SH-SY5Y (cell line): ENCODE measurements at regions not wholly inside any gene's neighbourhood (a gene's known extent, or its start where the extent isn't known, plus 50 kb on each side); places are given as distances from the start of the nearest gene placed in this dataset.

Experiments
- GATA2 ChIP-seq: IDR thresholded peaks from 2 replicates; pipeline ENCODE4 v1.6.1; 2011; ENCODE audit warnings: mild to moderate bottlenecking, low read depth, low read length
- GATA3 ChIP-seq: IDR thresholded peaks from 2 replicates; pipeline ENCODE4 v1.6.1; 2011; ENCODE audit warnings: low read depth, mild to moderate bottlenecking, low read length, moderate library complexity

- TF ChIP-seq GATA2 (no peak), GATA3 (no peak)
These were observed 170.7 kb upstream of the PUDP start for GRCh38 chrX:7318661-7319060.

DNA sequence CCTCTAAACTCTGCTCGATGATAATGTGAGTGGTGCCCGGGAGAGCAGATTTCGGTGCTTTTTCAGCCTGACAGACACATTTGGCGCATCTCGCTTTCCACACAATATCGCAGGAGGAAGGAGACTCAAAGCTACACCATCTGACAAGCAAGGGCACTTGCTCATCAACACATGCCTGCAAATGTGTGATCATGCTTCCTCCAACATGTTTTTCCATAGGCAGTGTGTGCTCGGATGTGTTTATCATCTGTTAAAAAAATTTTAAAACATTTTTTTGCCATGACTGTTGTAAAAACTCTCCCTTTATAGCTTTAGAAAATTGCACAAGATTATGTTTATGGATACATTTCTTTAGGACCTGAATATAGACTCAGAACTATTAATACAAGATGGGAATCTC lies 170.3 kb upstream of the PUDP start:
- TF ChIP-seq GATA2 (no peak), GATA3 (no peak)

DNA sequence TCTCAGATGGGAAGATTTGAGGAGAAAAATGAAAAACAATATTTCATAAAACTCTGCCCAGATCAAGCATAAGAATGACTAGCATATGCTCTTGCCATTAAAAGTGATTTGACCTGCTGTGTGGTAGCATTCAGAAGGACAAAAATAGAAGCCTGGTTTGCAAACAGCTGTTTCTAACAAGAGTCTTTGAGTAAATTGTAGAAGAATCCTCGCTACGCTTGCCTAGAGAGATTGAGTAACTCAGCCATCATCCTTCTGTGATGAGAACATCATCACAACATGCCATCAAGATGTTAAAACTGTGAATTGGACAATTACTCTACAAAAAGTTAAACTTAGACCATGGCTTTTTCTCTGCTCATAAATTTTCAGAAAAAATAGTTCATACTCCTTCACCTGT lies 168.9 kb upstream of the PUDP start:
- TF ChIP-seq GATA3 (no peak), GATA2 (no peak)

DNA sequence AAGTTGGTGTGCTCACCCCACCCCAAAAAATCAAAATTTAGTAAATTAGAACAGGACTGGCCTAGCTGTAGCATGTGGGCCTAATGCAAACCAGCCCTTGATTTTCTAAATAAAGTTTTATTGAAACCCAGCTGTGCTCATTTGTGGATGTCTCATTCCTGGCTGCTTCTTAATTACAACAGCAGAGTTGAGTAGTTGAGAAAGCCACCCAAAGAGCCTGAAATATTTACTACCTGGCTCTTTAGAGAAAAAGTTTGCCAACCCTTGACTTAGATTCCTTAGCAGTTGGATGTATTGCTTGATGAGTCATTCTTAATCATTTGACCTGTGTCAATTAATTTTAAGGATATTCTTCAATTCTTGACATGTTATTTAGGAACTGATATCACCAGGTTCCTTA lies 168.3 kb upstream of the PUDP start:
- TF ChIP-seq GATA2 (no peak), GATA3 (no peak)

- TF ChIP-seq GATA3 (no peak), GATA2 (no peak)
These were observed 166.5 kb upstream of the PUDP start for GRCh38 chrX:7314425-7314824.

- TF ChIP-seq GATA3 (no peak), GATA2 (no peak)
These were observed 159.8 kb upstream of the PUDP start for GRCh38 chrX:7307720-7308119.

DNA sequence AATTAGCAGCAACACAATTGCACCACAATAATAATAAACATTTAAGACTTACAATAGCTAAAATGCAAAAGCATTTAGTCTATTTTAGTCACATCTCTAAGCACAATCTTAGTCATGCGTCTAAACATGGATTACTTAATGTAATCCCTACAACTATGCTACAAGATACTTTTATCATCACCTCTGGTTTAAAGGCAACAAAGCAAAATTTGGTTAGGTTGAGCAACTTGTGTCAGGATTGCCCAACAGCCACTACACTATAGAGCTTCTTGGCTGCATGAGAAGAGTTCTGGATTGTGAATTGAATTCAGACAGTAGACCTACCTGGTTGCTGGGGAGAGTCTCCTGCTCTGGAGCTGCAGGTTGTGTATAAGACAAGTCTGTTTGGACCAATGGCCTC lies 146.5 kb upstream of the PUDP start:
- TF ChIP-seq GATA3 (no peak), GATA2 (no peak)

- TF ChIP-seq GATA2 (no peak), GATA3 (no peak)
These were observed 138.3 kb upstream of the PUDP start for GRCh38 chrX:7286168-7286837.

- no peak for TF ChIP-seq GATA2
- no peak for TF ChIP-seq GATA3
These were observed 137.8 kb upstream of the PUDP start for GRCh38 chrX:7285765-7286164.

DNA sequence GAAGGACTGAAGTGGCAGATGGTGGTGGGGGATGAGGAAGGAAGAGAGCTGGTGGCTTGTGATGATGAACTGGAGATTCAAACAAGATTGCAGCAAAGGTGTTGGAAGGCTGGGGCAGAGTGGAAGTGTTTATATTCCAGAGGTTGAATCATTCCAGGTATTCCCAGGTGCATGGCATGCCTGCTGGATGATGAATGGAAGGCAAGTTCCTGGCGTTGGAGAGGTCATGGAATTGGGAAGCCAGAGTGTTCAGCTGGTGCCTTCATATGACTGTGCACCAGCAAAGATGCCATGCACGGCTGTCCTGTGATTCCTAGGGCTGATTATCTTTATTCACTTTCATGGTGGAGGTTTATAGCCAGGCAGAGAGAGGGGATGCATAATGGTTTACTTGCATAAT lies 135.8 kb upstream of the PUDP start:
- no peak for TF ChIP-seq GATA2
- TF ChIP-seq GATA3: no peak

- TF ChIP-seq GATA3 (no peak), GATA2 (no peak)
These were observed 132.6 kb upstream of the PUDP start for GRCh38 chrX:7280520-7280919.

DNA sequence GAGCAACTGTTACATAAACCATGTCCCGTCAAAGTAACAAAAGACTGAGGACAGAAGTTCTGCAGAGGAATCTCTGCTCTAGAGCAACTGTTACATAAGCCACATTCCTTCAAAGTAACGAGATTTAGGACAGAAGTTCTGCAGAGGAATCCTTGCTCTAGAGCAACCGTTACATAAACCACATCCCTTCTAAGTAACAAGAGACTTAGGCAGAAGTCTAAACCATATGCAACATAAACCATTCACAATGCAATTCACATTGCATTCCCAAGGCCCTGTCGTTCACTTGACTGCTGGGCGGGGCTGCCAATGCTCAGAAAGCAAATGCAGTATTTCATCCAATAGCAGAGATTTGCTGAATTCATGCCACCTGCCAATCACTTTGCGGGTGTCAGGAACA lies 124.4 kb upstream of the PUDP start:
- no peak for TF ChIP-seq GATA3
- TF ChIP-seq GATA2: no peak

DNA sequence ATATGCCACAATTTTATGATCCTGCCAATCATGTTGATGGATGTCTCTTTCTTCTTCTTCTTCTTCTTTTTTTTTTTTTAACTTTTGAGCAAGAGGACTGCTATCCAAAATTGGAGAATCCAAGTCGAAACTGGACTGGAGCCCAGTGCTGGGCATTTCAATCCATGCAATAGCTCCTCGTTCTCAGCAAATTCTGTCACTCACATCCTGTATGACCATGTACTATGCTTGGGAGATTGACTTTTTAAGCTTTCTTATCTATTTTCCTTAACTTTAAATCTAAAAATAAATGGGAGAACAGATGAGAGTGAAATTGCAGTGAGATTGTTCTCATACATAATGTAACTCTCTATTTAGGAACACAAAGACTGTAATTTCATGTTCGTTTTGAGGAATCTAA lies 123.0 kb upstream of the PUDP start:
- TF ChIP-seq GATA2 (no peak), GATA3 (no peak)

GRCh38 chrX:7269991-7270390 lies 122.0 kb upstream of the PUDP start:
- TF ChIP-seq GATA3: no peak
- TF ChIP-seq GATA2: no peak

GRCh38 chrX:7269589-7269988 lies 121.6 kb upstream of the PUDP start:
- TF ChIP-seq GATA3: no peak

GRCh38 chrX:7266288-7266687 lies 118.3 kb upstream of the PUDP start:
- TF ChIP-seq GATA3: no peak
- TF ChIP-seq GATA2: no peak
